ENCODE measurements at regions not wholly inside any gene's neighbourhood (a gene's known extent, or its start where the extent isn't known, plus 50 kb on each side); places are given as distances from the start of the nearest gene placed in this dataset.
"Not testable (repeated sequence)": the region's sequence is repeated elsewhere in the genome, so short reads cannot be mapped to it uniquely, and the experiment has no call there.

GRCh38 chr1:166763318-166763717 is 76.0 kb upstream of the POGK start:
- no peak for TF ChIP-seq CTCF (IDR thresholded peaks at IDR 0.05; ENCODE audit: borderline replicate concordance, control extremely low read depth, extremely low read depth, insufficient read depth, missing control alignments)
- no peak for DNase-seq (ENCODE audit: low spot score)
- in situ Hi-C loops (cut with MboI; ENCODE audit: low sequenced_read_pairs, unreplicated experiment) = no loop called here

GRCh38 chr1:166766942-166767341 is 72.3 kb upstream of the POGK start:
- DNase-seq (ENCODE audit: low spot score) = no peak
- no peak for TF ChIP-seq CTCF (IDR thresholded peaks at IDR 0.05; ENCODE audit: borderline replicate concordance, control extremely low read depth, extremely low read depth, insufficient read depth, missing control alignments)
- in situ Hi-C loops (cut with MboI; ENCODE audit: low sequenced_read_pairs, unreplicated experiment) = no loop called here

GRCh38 chr1:166784646-166785045 is 54.6 kb upstream of the POGK start:
- DNase-seq (ENCODE audit: low spot score); in situ Hi-C loops (cut with MboI; ENCODE audit: low sequenced_read_pairs, unreplicated experiment): not testable (repeated sequence)

- in situ Hi-C loops (cut with MboI; ENCODE audit: low sequenced_read_pairs, unreplicated experiment) = no loop called here
- no peak for TF ChIP-seq CTCF (IDR thresholded peaks at IDR 0.05; ENCODE audit: borderline replicate concordance, control extremely low read depth, extremely low read depth, insufficient read depth, missing control alignments)
- no peak for DNase-seq (ENCODE audit: low spot score)
Observed at GRCh38 chr1:166785987-166786386, 53.3 kb upstream of the POGK start.

GRCh38 chr1:166789286-166789685 is 50.0 kb upstream of the POGK start:
- TF ChIP-seq CTCF (IDR thresholded peaks at IDR 0.05; ENCODE audit: borderline replicate concordance, control extremely low read depth, extremely low read depth, insufficient read depth, missing control alignments) = no peak
- in situ Hi-C loops (cut with MboI; ENCODE audit: low sequenced_read_pairs, unreplicated experiment) = no loop called here
- DNase-seq (ENCODE audit: low spot score) = no peak
